Activated T-cell treated with anti-CD3 and anti-CD28 coated beads, Interleukin-2, amount 50 U/mL, for 24 hours (primary cell): ENCODE measurements at regions not wholly inside any gene's neighbourhood (a gene's known extent, or its start where the extent isn't known, plus 50 kb on each side); places are given as distances from the start of the nearest gene placed in this dataset.

Source experiments
- DNase-seq: peaks from one replicate; pipeline ENCODE4 v3.0.0-alpha.2; 2020
- H3K27ac Mint-ChIP-seq: 2 replicates; pipeline ENCODE4 v1.8.0; 2020; ENCODE audit warnings: mild to moderate bottlenecking, mixed read lengths
- H3K27me3 Mint-ChIP-seq: 2 replicates; pipeline ENCODE4 v1.8.0; 2020; ENCODE audit warnings: mixed read lengths
- H3K36me3 Mint-ChIP-seq: 2 replicates; pipeline ENCODE4 v1.8.0; 2020; ENCODE audit warnings: low read depth, mixed read lengths
- H3K4me1 Mint-ChIP-seq: 2 replicates; pipeline ENCODE4 v1.8.0; 2020; ENCODE audit warnings: low read depth, mixed read lengths
- H3K4me3 Mint-ChIP-seq: 2 replicates; pipeline ENCODE4 v1.8.0; 2020; ENCODE audit warnings: mild to moderate bottlenecking, moderate library complexity, mixed read lengths
- H3K9me3 Mint-ChIP-seq: 2 replicates; pipeline ENCODE4 v1.8.0; 2020; ENCODE audit warnings: mixed read lengths

GRCh38 chr3:42037318-42037945 lies 53.7 kb upstream of the TRAK1 start:
- no peak overlapping the region for H3K27ac Mint-ChIP-seq
- H3K36me3 Mint-ChIP-seq, result peaks cover 23% of the 10 kb centered on the region
- H3K9me3 Mint-ChIP-seq, result no peaks in the 10 kb centered on the region
- DNase-seq, result no peak
- H3K27me3 Mint-ChIP-seq, result no peaks in the 10 kb centered on the region
- H3K4me1 Mint-ChIP-seq, result peaks cover 20% of the 10 kb centered on the region
- H3K4me3 Mint-ChIP-seq, result no peak overlapping the region

DNA sequence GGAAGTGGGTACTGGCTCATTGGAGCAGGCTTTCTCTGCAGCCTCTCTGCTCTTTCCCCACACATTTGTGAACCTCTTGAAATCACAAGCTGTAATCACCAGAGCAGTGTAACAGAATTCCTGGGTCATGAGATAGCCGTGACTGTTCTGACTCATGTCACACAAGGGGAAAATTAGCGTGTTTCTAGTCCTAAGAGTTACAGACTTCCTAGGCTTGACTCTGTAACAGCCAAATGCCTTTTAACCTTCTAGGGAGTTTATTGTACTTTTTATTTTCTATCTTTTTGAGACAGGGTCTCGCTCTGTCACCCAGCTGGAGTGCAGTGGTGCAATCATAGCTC lies 54.7 kb upstream of the TRAK1 start:
- Mint-ChIP-seq H3K4me1 (peaks cover 27% of the 10 kb centered on the region), H3K36me3 (peaks cover 23% of the 10 kb centered on the region), H3K27ac (no peak overlapping the region), H3K4me3 (no peak overlapping the region), H3K27me3 (no peaks in the 10 kb centered on the region), H3K9me3 (no peaks in the 10 kb centered on the region)
- no peak for DNase-seq

- DNase-seq, result no peak
- H3K27me3 Mint-ChIP-seq, result no peaks in the 10 kb centered on the region
- no peak overlapping the region for H3K27ac Mint-ChIP-seq
- peaks cover 23% of the 10 kb centered on the region for H3K36me3 Mint-ChIP-seq
- H3K9me3 Mint-ChIP-seq, result no peaks in the 10 kb centered on the region
- H3K4me3 Mint-ChIP-seq, result no peak overlapping the region
- H3K4me1 Mint-ChIP-seq, result peaks cover 26% of the 10 kb centered on the region
Observed at GRCh38 chr3:42035816-42036482, 55.2 kb upstream of the TRAK1 start.

DNA sequence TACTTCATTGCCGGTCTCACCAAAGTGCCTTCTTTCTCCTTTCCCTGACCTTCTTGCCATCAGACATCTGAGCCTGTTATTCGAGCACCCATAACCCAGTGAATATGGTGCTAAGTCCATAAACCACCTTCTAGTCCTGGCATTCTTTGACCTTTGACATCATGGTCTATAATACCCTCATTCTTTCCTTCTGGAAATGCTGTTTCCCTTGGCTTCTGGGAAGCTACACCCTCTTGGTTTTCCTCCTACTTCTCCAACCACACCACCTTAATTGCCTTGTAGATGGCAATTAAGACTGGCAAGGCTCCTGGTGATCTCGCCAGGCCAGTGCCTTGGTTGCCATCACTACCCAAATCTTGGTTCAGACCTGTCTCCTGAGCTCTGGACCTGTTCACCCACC lies 56.1 kb upstream of the TRAK1 start:
- H3K4me3 Mint-ChIP-seq, result no peak overlapping the region
- H3K27me3 Mint-ChIP-seq, result no peaks in the 10 kb centered on the region
- peaks cover 28% of the 10 kb centered on the region for H3K4me1 Mint-ChIP-seq
- no peaks in the 10 kb centered on the region for H3K9me3 Mint-ChIP-seq
- peaks cover 23% of the 10 kb centered on the region for H3K36me3 Mint-ChIP-seq
- no peak for DNase-seq
- no peak overlapping the region for H3K27ac Mint-ChIP-seq

DNA sequence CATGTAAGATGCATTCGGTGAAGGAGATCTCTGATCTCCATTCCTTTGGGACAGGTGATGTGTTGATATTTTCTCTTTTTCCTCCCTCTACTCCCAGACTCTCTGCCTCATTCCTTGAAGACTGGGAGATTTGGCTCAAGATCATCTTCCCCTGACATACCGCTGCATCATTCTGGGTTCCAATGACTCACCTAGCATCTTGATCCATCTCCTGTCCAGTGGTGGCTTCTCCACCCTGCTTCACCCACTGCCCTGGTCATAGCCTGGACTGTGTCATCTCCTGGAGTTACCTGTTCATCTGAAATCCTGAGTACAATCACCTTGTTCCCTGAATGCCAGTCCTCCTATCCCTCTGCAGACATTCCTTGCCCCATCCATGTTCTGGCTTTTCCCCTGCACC lies 57.4 kb upstream of the TRAK1 start:
- Mint-ChIP-seq H3K4me3 (no peak overlapping the region), H3K4me1 (peaks cover 29% of the 10 kb centered on the region), H3K27me3 (no peaks in the 10 kb centered on the region), H3K27ac (no peak overlapping the region), H3K36me3 (peaks cover 23% of the 10 kb centered on the region), H3K9me3 (no peaks in the 10 kb centered on the region)
- no peak for DNase-seq

DNA sequence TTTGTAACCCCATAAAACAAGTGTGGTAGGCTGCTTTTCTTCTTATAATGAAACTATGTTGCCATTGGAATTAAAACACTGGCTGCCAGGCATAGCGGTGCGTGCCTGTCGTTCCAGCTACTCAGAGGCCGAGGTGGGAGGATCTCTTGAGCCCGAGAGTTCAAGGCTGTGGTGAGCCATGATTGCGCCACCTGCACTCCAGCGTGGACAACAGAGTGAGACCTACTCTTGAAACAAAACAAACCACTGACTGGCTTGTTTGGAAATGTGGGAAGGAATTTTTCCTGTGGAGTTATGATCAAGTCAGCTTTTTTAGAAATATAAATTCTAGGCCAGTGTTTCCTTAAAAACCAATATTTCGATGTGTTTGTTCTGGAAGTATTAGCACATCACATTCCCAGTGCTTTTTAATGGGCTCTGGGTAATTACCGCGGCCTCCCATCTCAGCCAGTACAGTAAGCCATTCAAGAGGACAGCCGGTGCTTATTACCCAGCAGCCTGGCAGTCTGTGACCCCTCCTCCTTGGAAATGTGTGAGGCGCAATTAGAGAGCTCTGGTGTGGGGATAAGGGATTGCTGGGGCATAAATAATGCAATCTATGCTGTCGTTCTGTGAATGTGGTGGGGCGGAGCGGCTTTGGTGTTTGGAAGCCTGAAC lies 58.3 kb upstream of the TRAK1 start:
- Mint-ChIP-seq H3K4me3 (no peak overlapping the region), H3K27ac (no peak overlapping the region), H3K27me3 (no peaks in the 10 kb centered on the region), H3K9me3 (no peaks in the 10 kb centered on the region), H3K4me1 (peaks cover 36% of the 10 kb centered on the region), H3K36me3 (peaks cover 20% of the 10 kb centered on the region)
- no peak for DNase-seq

DNA sequence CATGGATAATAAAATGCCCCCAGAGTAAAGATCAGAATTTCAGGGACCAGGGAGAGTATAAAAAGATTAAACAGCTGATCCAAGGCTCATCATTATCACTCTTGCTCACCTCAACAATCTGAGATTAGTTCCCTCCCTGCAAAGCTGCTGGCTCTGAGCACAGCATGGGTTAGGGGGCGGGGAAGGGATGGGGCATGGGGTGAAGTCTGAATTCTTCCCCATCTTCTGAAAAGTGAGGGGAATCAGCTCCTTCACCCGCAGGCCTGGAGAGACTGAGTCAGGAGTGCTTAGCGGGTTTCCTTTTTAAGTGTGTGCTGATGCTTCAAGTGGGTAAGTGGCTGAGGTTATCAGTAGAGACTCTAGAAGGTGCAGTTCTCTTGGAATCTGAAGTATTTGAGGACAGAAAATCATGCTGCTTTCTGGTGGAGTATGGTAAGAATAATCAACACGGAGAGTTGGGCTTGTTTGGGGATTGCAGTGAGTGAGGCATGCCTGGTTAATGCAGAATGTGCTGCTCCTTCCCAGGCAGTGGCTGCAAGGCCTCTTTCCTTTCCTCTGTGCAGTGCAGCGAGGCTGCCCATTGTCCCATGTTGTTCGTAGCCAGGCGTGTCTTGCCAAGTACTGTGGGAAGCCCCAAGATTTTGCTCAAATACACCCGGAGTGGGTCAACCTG lies 59.2 kb upstream of the TRAK1 start:
- H3K4me3 Mint-ChIP-seq, result no peak overlapping the region
- peaks cover 29% of the 10 kb centered on the region for H3K4me1 Mint-ChIP-seq
- peaks cover 20% of the 10 kb centered on the region for H3K36me3 Mint-ChIP-seq
- no peaks in the 10 kb centered on the region for H3K9me3 Mint-ChIP-seq
- no peak for DNase-seq
- H3K27ac Mint-ChIP-seq, result peak overlapping the region; percentile 44
- H3K27me3 Mint-ChIP-seq, result no peaks in the 10 kb centered on the region

GRCh38 chr3:42028474-42028873 lies 62.7 kb upstream of the TRAK1 start:
- no peak overlapping the region for H3K4me3 Mint-ChIP-seq
- H3K9me3 Mint-ChIP-seq, result no peaks in the 10 kb centered on the region
- H3K36me3 Mint-ChIP-seq, result peaks cover 2% of the 10 kb centered on the region
- H3K27me3 Mint-ChIP-seq, result no peaks in the 10 kb centered on the region
- H3K4me1 Mint-ChIP-seq, result peaks cover 49% of the 10 kb centered on the region
- no peak overlapping the region for H3K27ac Mint-ChIP-seq
- no peak for DNase-seq

DNA sequence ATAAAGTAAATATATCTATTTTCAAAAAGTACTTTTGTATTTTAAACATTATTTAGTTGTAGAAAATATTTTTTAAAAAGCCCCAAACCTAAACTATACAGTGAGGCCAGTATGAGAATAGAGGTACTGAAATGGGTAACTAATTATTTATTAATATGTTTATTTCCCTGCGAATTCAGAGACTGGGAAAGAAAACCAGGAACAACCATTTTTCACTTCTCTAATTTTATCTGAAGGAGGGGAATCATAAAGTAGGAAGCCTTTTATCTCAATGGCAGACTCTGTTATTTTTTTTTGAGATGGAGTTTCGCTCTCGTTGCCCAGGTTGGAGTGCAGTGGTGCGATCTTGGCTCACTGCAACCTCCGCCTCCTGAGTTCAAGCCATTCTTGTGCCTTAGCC lies 63.6 kb upstream of the TRAK1 start:
- Mint-ChIP-seq H3K27ac (no peak overlapping the region), H3K27me3 (no peaks in the 10 kb centered on the region), H3K4me3 (no peak overlapping the region), H3K4me1 (peaks cover 56% of the 10 kb centered on the region), H3K9me3 (no peaks in the 10 kb centered on the region), H3K36me3 (no peaks in the 10 kb centered on the region)
- no peak for DNase-seq

- no peak for DNase-seq
Observed at GRCh38 chr3:42025370-42026138, 63.7 kb upstream of the ULK4 start.

DNA sequence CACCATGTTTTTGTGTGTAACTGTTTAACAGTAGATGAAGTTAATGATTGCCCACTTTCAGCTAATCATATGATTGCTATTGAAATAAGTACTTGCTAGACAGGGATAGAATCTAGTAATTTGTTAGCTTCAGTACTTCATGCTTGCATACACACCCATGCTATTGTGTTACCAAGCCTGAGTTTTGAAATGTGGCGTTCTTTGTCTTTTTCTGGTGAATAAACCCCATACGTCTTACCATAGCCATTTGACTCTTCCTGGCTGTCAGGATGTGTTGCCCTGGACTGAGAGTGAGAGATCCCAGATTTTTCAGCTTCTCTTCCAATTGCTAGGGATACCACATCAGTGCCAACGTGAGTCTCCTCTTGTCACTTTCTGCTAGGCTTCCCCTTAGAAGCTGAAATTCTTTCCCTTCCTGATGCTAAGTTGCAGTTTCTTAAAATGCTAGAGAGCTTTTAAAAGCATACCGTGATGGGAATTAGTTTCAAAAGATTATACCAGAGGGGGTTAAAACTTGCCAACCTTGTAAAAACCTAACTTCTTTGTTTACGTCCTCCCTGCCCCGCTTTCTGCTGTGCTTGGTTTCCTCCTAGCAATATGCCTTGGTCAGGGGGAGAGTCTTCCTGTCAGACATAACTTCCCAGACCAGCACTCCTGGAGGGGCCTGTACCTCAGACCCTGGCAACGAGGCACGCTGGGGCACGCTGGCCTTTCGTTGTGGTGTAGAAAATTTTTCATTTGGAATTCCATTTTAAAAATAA lies 62.9 kb upstream of the ULK4 start:
- Mint-ChIP-seq H3K27me3 (no peaks in the 10 kb centered on the region), H3K4me3 (no peak overlapping the region), H3K36me3 (no peaks in the 10 kb centered on the region), H3K9me3 (no peaks in the 10 kb centered on the region), H3K27ac (no peak overlapping the region), H3K4me1 (peaks cover 73% of the 10 kb centered on the region)
- DNase-seq, result no peak

More at GRCh38 chr3:42025370-42026138, 63.7 kb upstream of the ULK4 start:
- no peaks in the 10 kb centered on the region for H3K36me3 Mint-ChIP-seq
- peak overlapping the region; percentile 39 for H3K27ac Mint-ChIP-seq
- peak overlapping the region; percentile 4 for H3K4me3 Mint-ChIP-seq
- no peaks in the 10 kb centered on the region for H3K27me3 Mint-ChIP-seq
- no peaks in the 10 kb centered on the region for H3K9me3 Mint-ChIP-seq
- H3K4me1 Mint-ChIP-seq, result peaks cover 66% of the 10 kb centered on the region

GRCh38 chr3:42023380-42023779 lies 61.5 kb upstream of the ULK4 start:
- Mint-ChIP-seq H3K36me3 (no peaks in the 10 kb centered on the region), H3K4me3 (no peak overlapping the region), H3K9me3 (no peaks in the 10 kb centered on the region), H3K4me1 (peaks cover 78% of the 10 kb centered on the region), H3K27me3 (no peaks in the 10 kb centered on the region), H3K27ac (peak overlapping the region; percentile 79)
- DNase-seq, result no peak

GRCh38 chr3:42022355-42022754 lies 60.5 kb upstream of the ULK4 start:
- Mint-ChIP-seq H3K36me3 (no peaks in the 10 kb centered on the region), H3K4me1 (peaks cover 83% of the 10 kb centered on the region), H3K9me3 (no peaks in the 10 kb centered on the region), H3K4me3 (no peak overlapping the region), H3K27ac (no peak overlapping the region), H3K27me3 (no peaks in the 10 kb centered on the region)
- DNase-seq, result no peak
